Skeletal muscle cell (primary cell): ENCODE measurements at regions not wholly inside any gene's neighbourhood (a gene's known extent, or its start where the extent isn't known, plus 50 kb on each side); places are given as distances from the start of the nearest gene placed in this dataset.
"Not testable (repeated sequence)": the region's sequence is repeated elsewhere in the genome, so short reads cannot be mapped to it uniquely, and the experiment has no call there.

Experiments
- DNase-seq: peaks from one replicate; pipeline ENCODE4 v3.0.0-alpha.2; 2010; ENCODE audit warnings: low read depth
- H3K4me3 ChIP-seq: 2 replicates; pipeline ENCODE4 v1.5.1; 2011; ENCODE audit warnings: low read depth, mild to moderate bottlenecking, control low read depth, low read length, moderate library complexity

- no peak overlapping the region for H3K4me3 ChIP-seq
- DNase-seq = no peak
These were observed 663.3 kb upstream of the ADGRB3 start for GRCh38 chr6:67971812-67972211.

DNA sequence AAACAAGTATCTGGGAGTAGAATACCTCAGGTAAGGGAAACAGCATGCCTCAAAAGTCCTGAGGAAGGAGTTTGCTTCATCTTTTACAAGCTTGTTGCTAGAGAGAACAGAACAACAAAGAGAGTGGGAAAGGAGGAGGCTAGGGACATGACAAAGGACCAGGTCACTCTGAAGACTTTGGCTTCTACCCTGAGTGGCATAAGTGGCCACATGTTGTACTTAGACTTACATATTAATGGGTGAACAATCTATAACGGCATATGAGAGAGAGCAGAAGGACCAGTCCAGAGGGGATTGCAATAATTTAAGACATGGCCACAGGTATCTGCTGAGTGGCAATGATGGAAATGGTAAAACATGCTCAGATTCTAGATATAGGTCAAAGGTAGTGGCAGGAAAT lies 668.3 kb upstream of the ADGRB3 start:
- DNase-seq = no peak
- H3K4me3 ChIP-seq = no peak overlapping the region

DNA sequence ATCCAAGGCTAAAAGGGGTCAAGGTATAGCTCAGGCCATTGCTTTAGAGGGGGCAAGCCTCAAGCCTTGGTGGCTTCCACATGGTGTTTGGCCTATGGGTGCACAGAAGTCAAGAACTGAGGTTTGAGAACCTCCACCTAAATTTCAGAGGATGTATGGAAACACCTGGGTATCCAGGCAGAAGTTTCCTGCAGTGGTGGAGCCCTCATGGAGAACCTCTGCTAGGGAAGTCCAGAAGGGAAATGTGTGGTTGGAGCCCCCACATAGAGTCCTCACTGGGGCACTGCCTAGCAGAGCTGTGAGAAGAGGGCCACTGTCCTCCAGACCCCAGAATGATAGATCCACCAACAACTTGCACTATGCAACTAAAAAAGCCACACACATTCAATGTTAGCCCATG lies 678.7 kb upstream of the ADGRB3 start:
- H3K4me3 ChIP-seq = no peak overlapping the region
- no peak for DNase-seq

- no peak for DNase-seq
- no peak overlapping the region for H3K4me3 ChIP-seq
These were observed 682.1 kb upstream of the ADGRB3 start for GRCh38 chr6:67952948-67953347.

DNA sequence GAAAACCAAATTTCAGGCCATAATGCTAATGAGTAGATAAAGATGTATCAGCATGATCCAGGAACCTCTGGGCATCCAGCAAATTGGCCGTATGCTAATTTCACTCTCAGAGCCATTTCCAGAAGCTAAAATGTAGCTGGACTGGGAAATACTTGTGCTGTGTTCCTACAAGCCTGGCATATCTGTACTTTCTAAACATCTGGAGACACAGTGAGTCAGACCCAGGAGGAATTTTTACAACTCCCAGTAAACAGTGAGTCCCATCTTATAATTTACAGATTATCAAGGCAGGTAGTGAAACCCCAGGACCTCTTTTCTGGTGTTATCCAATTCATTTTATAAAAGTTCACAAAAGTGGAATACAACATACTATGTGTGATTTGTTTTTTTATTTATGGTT lies 683.0 kb upstream of the ADGRB3 start:
- peak; percentile 2 for DNase-seq
- no peak overlapping the region for H3K4me3 ChIP-seq

DNA sequence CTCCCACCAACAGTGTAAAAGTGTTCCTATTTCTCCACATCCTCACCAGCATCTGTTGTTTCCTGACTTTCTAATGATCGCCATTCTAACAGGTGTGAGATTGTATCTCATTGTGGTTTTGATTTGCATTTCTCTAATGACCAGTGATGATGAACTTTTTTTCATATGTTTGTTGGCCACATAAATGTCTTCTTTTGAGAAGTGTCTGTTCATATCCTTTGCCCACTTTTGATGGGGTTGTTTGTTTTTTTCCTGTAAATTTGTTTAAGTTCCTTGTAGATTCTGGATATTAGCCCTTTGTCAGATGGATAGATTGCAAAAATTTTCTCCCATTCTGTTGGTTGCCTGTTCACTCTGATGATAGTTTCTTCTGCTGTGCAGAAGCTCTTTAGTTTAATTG lies 687.3 kb upstream of the ADGRB3 start:
- not testable (repeated sequence) for H3K4me3 ChIP-seq, DNase-seq

DNA sequence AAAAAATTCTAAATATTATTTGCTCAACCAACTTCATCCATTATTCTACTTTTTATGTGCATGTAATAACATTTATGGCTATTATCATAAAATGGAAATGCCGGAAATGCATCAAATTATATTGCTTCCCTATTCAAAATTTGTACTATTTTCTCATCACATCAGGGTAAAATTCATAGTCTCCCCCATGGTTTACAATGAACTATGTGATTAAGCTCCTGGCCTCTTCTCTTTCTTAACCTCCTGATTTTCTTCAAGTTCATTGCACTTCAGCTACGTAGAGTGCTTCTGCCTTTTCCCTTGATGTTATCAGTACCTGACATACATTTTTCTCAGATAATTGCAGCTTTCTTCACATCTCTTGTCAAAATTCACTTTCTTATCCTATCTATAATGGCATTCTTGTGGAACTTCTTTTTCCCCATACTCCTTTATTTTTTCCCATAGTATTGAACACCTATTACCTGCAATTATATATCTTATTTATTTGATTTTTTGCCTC lies 699.1 kb upstream of the ADGRB3 start:
- no peak overlapping the region for H3K4me3 ChIP-seq
- no peak for DNase-seq

DNA sequence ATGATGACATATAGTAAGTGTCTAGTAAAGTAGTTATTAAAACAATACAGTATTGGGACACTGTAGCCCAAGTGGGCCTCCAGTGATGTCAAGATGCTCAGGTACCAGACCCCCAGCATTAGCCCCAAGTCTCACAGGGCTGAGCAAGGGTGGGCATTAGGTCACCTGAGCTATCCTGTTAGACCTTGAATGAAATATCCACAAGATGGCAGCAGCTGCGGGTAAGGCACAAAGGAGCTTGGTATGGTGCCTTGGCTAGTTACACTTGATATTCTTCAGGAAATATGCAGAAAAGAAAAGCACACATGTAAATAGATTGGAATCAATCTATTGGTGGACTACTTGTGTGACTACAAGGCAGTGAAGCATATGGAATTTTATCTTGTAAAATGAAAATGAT lies 701.8 kb upstream of the ADGRB3 start:
- DNase-seq = no peak
- no peak overlapping the region for H3K4me3 ChIP-seq

DNA sequence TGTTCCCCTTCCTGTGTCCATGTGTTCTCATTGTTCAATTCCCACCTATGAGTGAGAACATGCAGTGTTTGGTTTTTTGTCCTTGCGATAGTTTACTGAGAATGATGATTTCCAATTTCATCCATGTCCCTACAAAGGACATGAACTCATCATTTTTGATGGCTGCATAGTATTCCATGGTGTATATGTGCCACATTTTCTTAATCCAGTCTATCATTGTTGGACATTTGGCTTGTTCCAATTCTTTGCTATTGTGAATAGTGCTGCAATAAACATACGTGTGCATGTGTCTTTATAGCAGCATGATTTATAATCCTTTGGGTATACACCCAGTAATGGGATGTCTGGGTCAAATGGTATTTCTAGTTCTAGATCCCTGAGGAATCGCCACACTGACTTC lies 712.5 kb upstream of the ADGRB3 start:
- not testable (repeated sequence) for H3K4me3 ChIP-seq, DNase-seq

GRCh38 chr6:67920040-67920439 lies 715.0 kb upstream of the ADGRB3 start:
- DNase-seq, H3K4me3 ChIP-seq: not testable (repeated sequence)

DNA sequence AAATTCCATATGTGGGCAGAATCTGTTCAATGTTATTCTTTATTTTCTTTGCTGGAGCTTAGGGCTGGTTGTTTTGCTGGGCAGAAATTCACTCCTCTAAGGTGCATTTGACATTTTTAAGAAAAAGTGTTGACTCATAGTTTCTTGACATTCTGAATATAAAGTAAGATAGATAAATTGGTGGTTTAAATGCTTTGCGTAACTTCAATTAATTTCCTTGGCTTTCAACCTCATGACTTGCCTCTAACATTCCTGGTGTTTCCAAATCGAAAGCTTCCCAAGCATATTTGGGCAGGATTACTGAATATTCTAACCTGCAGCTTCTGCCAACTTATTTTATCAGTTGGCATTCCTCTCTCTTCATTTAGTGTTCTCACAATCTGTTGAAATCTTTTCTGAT lies 718.7 kb upstream of the ADGRB3 start:
- peak; percentile 7 for DNase-seq
- H3K4me3 ChIP-seq = no peak overlapping the region

GRCh38 chr6:67914419-67914818 lies 720.7 kb upstream of the ADGRB3 start:
- no peak for DNase-seq
- no peak overlapping the region for H3K4me3 ChIP-seq

DNA sequence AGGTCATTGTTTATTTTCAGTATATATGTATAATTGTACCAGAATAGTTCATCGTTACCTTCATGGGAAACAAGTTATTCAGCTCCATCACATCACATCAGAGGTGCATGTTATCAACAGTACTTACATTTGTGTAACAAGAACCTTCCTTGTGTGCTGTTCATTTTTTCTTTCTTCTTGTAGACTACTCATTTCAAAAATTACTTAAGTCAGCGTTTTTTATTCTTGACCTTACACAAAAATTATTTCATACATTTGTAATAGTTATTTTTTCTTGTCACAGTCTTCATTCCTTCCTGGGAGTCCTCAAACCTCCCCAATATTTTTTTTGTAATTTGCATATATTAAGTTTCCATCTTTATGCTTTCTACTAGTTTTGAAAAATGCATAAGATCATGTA lies 725.7 kb upstream of the ADGRB3 start:
- DNase-seq = no peak
- no peak overlapping the region for H3K4me3 ChIP-seq

GRCh38 chr6:67908379-67908778 lies 726.7 kb upstream of the ADGRB3 start:
- DNase-seq = no peak
- H3K4me3 ChIP-seq = no peak overlapping the region

- H3K4me3 ChIP-seq, DNase-seq: not testable (repeated sequence)
These were observed 730.3 kb upstream of the ADGRB3 start for GRCh38 chr6:67904735-67905134.

- H3K4me3 ChIP-seq = no peak overlapping the region
- no peak for DNase-seq
These were observed 736.2 kb upstream of the ADGRB3 start for GRCh38 chr6:67898875-67899274.

GRCh38 chr6:67897998-67898607 lies 737.0 kb upstream of the ADGRB3 start:
- H3K4me3 ChIP-seq = no peak overlapping the region
- no peak for DNase-seq

DNA sequence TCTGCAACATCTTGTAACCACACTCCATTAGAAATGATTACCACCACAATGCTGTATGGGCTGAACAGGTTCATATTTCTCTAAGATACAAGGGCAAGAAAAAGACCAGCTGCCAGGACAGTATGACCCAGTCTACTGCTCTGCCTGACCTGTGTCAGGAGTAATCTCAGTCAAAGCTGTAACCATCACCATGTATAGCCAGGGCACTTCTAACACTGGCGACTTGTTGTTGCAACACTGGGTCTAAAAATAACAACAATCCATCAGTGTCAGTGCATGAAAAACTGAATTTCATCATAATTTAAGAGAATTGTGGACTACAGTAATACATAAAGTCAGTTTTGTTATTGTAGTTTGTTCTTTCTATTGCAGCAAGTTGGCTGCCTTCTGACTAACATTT lies 738.6 kb upstream of the ADGRB3 start:
- H3K4me3 ChIP-seq = no peak overlapping the region
- no peak for DNase-seq

GRCh38 chr6:67889682-67889995 lies 745.4 kb upstream of the ADGRB3 start:
- DNase-seq = no peak
- no peak overlapping the region for H3K4me3 ChIP-seq

DNA sequence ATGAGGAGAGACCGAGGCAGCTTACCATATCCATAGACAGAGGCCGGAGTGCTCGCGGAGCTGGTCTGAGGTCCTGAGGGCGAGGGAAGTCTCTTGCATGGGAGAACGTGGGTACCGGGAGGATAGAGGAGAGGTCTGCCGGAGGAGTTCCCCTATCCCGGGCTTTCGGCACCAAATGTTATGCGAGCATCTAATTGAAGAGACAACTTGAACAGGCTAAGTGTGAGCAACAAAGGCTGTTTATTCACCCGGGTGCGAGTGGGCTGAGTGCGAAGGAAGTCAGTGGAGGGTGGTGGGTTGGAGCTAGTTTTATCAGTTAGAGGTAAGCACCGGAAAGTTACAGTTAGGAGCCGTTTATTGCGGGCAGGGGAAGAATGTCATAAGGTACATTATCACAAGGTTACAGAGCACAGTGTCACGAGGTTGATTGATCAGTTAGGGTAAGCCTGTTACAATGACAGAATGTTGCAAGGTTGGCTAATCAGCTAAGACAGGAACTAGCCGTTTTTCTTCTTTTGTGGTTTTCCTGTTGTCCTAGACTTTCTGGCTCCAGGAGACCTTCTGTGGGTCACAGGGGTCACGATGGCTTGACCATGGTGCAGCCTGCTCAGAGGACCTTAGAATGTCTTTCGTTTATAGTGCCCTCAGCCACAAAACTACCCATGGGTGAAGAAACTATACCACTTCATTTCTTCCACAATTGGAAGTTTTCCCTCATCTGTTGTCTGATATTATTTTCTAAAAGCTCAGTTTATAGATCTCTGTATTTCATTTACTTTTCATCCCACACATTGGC lies 746.0 kb upstream of the ADGRB3 start:
- H3K4me3 ChIP-seq = no peak overlapping the region
- no peak for DNase-seq

DNA sequence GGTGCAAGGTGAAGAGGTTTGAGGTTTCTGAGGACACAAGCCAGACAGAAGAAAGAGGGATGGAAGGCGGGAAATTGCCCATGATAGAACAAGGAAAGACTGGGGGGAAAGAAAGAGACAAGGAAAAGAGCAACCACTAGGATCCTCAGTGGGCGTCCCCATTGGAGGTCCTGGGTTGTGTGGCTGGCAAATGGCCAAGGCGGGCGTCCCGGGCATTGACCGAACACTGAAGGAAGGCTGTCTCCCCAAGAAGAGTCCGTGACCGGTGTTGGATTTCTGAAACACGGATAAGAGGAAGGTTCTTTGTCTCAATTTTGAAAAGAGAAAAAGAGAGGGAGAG lies 746.6 kb upstream of the ADGRB3 start:
- H3K4me3 ChIP-seq = no peak overlapping the region
- no peak for DNase-seq
